Neuron (in vitro differentiated cells): ENCODE measurements at regions not wholly inside any gene's neighbourhood (a gene's known extent, or its start where the extent isn't known, plus 50 kb on each side); places are given as distances from the start of the nearest gene placed in this dataset.
"Not testable (repeated sequence)": the region's sequence is repeated elsewhere in the genome, so short reads cannot be mapped to it uniquely, and the experiment has no call there.

Experiments used
- H2AFZ ChIP-seq: one replicate; pipeline ENCODE4 v1.6.1; 2013; ENCODE audit warnings: low read depth, mild to moderate bottlenecking, inconsistent platforms, low read length, moderate library complexity
- H3K27me3 ChIP-seq: one replicate; pipeline ENCODE4 v1.6.1; 2013; ENCODE audit warnings: low read length; ENCODE audit not compliant: insufficient read depth
- H3K36me3 ChIP-seq: one replicate; pipeline ENCODE4 v1.6.1; 2013; ENCODE audit warnings: low read length; ENCODE audit not compliant: insufficient read depth
- H3K4me1 ChIP-seq: one replicate; pipeline ENCODE4 v1.6.1; 2013; ENCODE audit warnings: low read length; ENCODE audit not compliant: insufficient read depth
- H3K4me3 ChIP-seq: 2 replicates; pipeline ENCODE4 v1.5.1; 2013; ENCODE audit warnings: mild to moderate bottlenecking, low read length, moderate library complexity
- H3K9me3 ChIP-seq: one replicate; pipeline ENCODE4 v1.6.1; 2013; ENCODE audit warnings: low read length

DNA sequence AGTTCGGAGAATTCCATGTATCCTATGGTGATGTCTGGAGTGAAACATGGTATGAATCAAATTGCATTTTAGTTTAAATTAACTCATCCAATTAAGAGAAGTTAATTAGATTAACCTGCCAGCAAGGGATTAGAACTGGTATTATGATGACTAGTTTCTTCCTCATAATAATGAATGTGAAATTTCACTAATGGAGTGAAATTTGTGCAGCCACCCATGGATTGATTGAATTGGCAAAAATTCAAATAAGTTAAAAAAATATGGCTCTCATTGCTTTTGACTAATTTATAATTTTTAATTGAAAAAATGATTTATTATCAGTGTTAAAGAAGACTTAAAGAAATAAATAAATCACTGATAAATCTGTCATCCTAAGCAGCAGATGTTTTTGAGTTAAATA is 232.0 kb downstream of the KCNRG start:
- Histone ChIP-seq H2AFZ (no peak overlapping the region), H3K4me3 (no peak overlapping the region), H3K9me3 (no peaks in the 10 kb centered on the region), H3K4me1 (peaks cover 16% of the 10 kb centered on the region), H3K36me3 (no peaks in the 10 kb centered on the region), H3K27me3 (no peaks in the 10 kb centered on the region)

DNA sequence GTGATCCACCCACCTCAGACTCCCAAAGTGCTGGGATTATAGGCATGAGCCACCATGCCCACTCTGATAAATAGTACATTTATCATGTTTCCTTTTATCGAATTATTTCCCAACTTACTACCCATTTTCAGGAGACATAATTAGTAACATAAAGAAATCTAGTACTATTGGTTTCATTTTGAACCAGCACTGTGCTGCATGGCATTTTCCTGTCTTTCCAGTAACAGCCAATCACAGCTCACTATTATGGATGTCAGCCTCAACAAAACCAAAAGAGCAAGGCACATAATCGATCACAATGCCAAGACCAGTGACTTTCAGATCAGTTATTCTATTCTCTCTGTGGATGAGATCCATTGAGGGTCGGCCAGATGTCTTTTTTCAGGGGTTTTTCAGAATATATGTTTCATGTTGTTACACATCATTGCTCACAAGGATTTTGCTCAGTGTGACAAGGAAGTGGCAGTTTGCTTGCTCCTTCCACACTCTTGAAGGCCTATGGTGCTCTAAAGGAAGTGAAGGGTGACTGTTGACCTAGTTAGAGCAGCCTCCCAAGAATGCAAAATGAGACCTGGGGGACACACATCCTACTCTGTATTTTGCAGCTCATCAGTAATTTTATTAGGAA is 233.4 kb downstream of the KCNRG start:
- no peak overlapping the region for H3K4me3 ChIP-seq
- no peaks in the 10 kb centered on the region for H3K36me3 ChIP-seq
- peaks cover 16% of the 10 kb centered on the region for H3K4me1 ChIP-seq
- H3K9me3 ChIP-seq = no peaks in the 10 kb centered on the region
- no peaks in the 10 kb centered on the region for H3K27me3 ChIP-seq
- H2AFZ ChIP-seq = no peak overlapping the region

DNA sequence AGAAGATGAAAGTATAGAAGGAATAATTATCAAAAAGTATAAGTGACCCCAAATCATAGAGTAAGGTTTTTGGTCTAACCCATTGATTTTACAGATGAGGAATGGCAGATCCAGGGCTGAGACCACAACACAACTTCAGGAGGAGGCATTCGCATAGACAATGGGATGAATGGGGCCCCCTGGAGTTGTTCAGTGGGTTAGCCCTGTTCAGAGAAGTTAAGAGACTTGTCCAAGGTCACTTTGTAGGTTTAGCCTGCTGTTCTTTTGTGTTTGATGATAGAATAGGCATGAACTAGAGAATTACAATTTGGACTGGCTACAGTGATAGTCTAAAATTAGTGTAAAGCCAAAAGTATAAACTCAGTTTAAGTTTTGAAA is 233.9 kb downstream of the KCNRG start:
- no peak overlapping the region for H3K4me3 ChIP-seq
- no peaks in the 10 kb centered on the region for H3K27me3 ChIP-seq
- no peaks in the 10 kb centered on the region for H3K36me3 ChIP-seq
- no peak overlapping the region for H2AFZ ChIP-seq
- peaks cover 13% of the 10 kb centered on the region for H3K4me1 ChIP-seq
- no peaks in the 10 kb centered on the region for H3K9me3 ChIP-seq

DNA sequence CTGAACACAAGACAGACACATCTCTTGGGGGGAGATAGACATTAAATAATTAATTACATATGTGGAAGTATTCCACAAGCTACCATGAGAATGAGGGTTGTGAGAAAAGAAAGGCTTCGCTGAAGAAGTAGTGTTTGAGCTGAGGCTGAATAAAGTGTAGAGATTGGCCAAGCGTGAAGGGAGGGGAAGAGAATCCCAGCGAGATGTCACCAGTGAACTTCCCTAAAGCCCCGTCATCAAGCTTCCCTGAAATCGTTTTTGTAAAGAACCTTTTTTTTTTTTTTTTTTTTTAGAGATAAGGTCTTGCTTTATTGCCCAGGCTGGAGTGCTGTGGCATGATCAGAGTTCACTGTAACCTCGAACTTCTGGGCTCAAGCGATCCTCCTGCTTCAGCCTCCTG is 235.2 kb downstream of the KCNRG start:
- Histone ChIP-seq H3K4me1 (peaks cover 4% of the 10 kb centered on the region), H2AFZ (no peak overlapping the region), H3K27me3 (no peaks in the 10 kb centered on the region), H3K36me3 (no peaks in the 10 kb centered on the region), H3K9me3 (no peaks in the 10 kb centered on the region), H3K4me3 (no peak overlapping the region)

DNA sequence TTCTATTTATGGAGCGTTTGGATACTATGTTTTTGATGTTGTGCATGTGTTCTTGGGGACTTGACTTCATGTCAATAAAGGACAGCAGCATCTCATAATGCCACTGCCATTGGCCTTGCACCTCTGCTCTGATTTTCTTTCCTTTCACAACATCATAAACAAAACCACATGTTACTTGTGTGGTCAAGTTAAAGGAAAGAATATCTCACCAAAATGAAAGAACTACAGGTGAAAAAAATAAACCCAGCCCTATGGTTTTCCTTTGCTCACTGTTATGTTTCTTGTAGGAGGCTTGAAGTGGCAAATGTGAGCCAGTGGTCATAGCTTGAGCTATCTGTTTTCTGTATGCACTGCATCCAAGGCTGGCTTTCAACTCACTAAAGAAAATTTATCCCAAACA is 240.4 kb downstream of the KCNRG start:
- no peak overlapping the region for H3K4me3 ChIP-seq
- H3K27me3 ChIP-seq = no peaks in the 10 kb centered on the region
- H3K4me1 ChIP-seq = no peaks in the 10 kb centered on the region
- no peak overlapping the region for H2AFZ ChIP-seq
- H3K9me3 ChIP-seq = no peaks in the 10 kb centered on the region
- H3K36me3 ChIP-seq = no peaks in the 10 kb centered on the region

DNA sequence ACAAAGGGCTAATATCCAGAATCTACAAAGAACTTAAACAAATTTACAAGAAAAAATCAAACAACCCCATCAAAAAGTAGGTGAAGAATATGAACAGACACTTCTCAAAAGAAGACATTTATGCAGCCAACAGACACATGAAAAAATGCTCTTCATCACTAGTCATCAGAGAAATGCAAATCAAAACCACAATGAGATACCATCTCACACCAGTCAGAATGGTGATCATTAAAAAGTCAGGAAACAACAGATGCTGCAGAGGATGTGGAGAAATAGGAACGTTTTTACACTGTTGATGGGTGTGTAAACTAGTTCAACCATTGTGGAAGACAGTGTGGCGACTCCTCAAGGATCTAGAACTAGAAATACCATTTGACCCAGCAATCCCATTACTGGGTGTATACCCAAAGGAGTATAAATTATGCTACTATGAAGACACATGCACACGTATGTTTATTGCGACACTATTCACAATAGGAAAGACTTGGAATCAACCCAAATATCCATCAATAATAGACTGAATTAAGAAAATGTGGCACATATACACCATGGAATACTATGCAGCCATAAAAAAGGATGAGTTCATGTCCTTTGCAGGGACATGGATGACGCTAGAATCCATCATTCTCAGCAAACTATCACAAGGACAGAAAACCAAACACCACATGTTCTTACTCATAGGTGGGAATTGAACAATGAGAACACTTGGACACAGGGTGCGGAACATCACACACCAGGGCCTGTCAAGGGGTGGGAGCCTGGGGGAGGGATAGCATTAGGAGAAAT is 241.5 kb downstream of the KCNRG start:
- not testable (repeated sequence) for H3K27me3 ChIP-seq, H3K9me3 ChIP-seq, H3K4me1 ChIP-seq, H3K36me3 ChIP-seq, H3K4me3 ChIP-seq, H2AFZ ChIP-seq

DNA sequence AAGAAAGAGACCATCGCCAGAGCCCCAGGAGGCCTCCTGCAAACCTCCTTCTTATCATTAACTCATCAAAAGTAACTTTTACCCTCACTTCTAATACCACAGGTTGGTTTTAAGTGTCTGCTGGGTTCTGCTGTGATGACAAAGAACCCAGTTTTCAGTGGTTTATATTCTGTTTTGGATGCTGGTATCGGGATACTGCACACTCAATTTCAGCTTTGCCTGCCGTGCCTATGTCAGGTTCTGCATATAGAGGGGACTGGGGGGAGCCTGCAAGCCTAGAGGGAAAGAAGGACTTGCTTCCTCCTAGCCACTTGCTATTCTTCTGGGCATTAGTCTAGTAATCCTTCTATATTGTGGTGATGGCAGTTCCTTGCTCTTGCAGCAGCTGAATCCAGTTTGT is 242.4 kb downstream of the KCNRG start:
- Histone ChIP-seq H3K9me3 (no peaks in the 10 kb centered on the region), H2AFZ (no peak overlapping the region), H3K27me3 (no peaks in the 10 kb centered on the region), H3K4me1 (no peaks in the 10 kb centered on the region), H3K36me3 (no peaks in the 10 kb centered on the region), H3K4me3 (no peak overlapping the region)

DNA sequence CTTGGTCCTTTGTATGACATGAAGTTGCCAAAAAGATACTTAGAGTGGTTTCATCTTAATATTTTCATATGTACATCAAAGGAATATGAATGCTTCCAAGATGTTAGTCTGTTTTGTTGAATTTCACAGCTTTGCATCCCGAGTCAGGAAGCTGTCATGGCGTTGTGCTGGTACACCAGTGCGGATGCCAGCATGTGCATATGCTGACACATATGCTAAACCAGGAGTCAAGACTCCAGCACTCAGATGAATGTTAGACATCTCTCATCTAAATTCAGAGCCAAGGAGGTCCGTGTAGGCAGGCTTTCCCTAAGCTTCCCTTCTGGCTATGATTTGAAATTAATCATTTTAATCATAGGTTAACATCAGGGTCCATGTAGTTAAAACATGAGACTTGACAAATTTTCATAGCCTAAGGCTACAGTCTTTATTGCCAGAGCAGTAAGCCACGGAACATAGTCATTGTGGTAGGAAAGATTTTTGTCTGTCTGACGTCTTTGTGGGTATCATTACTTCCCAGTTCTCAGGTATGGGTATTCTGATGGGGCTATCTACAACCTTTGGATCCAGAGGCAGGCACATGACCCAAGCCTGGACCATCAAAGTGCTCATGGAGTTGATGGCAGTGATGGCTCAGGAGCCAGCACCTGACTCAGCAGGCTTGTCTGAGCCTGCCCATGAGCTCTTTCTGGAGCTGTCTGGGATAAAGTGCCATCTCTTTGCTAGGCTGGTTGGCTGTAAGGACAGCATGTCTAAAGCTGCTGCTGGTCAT is 246.1 kb downstream of the KCNRG start:
- H3K36me3 ChIP-seq = no peaks in the 10 kb centered on the region
- H2AFZ ChIP-seq = no peak overlapping the region
- no peaks in the 10 kb centered on the region for H3K27me3 ChIP-seq
- H3K9me3 ChIP-seq = no peaks in the 10 kb centered on the region
- no peaks in the 10 kb centered on the region for H3K4me1 ChIP-seq
- H3K4me3 ChIP-seq = no peak overlapping the region

DNA sequence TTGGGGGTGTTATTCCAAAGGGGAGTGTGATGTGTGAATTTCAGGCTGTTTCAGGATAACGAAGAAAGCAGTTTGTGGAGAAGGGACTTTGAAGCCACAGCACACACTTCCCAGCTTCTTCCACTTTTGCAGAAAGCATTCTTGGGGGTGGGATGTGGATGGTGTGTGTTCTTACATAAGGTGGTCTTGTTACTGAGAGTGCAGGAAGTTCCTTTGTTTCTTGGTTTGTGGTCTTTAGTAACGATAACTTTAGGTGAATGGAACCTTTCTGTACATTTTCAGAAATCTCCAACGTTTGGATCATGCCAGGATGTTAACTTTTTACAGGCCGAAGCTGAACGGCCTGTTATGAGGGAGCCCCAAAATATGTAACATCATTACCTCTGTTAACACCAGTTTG is 251.8 kb downstream of the KCNRG start:
- Histone ChIP-seq H2AFZ (no peak overlapping the region), H3K4me3 (no peak overlapping the region), H3K36me3 (no peaks in the 10 kb centered on the region), H3K9me3 (no peaks in the 10 kb centered on the region), H3K4me1 (no peaks in the 10 kb centered on the region), H3K27me3 (no peaks in the 10 kb centered on the region)

DNA sequence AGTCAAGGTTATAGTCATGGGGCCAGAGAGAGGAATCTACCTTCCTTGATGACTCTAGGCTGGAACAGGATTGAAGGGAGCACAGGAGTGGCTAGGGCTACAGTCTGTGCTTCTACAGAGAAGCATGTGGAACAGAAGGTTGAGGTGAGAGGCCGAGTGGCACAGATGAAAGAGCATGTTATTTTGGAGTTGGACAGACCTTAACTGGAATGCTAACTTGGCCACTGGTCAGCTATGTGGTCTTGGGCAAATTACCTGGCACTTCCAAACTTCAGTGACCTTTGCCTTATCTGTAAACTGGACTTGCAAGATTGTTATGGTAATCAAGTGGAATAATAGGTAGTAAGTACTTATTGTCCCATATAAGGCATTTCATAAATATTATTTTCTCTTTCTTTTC is 252.7 kb downstream of the KCNRG start:
- no peaks in the 10 kb centered on the region for H3K9me3 ChIP-seq
- no peaks in the 10 kb centered on the region for H3K4me1 ChIP-seq
- H3K27me3 ChIP-seq = no peaks in the 10 kb centered on the region
- H2AFZ ChIP-seq = no peak overlapping the region
- no peak overlapping the region for H3K4me3 ChIP-seq
- no peaks in the 10 kb centered on the region for H3K36me3 ChIP-seq

DNA sequence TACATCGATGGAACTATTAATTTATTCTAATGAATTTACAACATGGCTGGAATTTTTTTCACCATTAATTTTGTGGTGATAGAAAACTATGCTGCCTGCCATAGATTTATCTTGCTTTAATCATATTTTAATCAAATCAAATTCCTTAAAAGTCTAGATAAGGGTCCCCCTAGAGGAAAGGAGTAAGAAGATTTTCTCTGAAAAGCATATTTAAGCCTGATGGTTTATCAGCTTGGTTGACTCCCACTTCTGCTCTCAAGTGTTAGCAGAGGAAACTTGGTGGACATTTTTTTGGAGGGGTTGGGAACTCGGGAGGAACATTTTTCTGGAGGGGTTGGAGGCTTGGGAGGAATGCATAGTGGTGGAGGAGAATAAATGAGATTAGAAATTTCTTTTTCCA is 253.3 kb downstream of the KCNRG start:
- no peak overlapping the region for H3K4me3 ChIP-seq
- H2AFZ ChIP-seq = no peak overlapping the region
- no peaks in the 10 kb centered on the region for H3K27me3 ChIP-seq
- no peaks in the 10 kb centered on the region for H3K9me3 ChIP-seq
- H3K36me3 ChIP-seq = no peaks in the 10 kb centered on the region
- no peaks in the 10 kb centered on the region for H3K4me1 ChIP-seq

DNA sequence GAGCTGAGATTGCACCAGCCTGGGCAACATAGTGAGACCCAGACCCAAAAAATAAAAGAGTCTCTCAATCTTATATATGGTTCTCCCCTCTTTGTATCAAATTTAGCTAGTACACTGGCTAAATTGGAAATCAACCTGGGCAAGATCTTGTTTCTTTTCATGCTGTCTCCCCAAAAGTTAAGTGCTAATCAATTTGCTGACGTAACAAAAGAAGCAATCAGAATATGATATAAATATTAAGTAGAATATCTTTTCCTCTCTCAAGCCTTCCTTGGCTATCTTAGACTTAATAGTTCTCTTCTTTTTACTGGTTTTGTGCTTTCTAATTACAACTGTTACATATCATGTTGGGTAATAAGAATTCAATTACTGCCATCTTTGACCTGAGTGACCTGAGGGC is 258.9 kb downstream of the KCNRG start:
- H3K4me3 ChIP-seq = no peak overlapping the region
- H3K9me3 ChIP-seq = no peaks in the 10 kb centered on the region
- H3K27me3 ChIP-seq = no peaks in the 10 kb centered on the region
- no peaks in the 10 kb centered on the region for H3K4me1 ChIP-seq
- no peak overlapping the region for H2AFZ ChIP-seq
- no peaks in the 10 kb centered on the region for H3K36me3 ChIP-seq

DNA sequence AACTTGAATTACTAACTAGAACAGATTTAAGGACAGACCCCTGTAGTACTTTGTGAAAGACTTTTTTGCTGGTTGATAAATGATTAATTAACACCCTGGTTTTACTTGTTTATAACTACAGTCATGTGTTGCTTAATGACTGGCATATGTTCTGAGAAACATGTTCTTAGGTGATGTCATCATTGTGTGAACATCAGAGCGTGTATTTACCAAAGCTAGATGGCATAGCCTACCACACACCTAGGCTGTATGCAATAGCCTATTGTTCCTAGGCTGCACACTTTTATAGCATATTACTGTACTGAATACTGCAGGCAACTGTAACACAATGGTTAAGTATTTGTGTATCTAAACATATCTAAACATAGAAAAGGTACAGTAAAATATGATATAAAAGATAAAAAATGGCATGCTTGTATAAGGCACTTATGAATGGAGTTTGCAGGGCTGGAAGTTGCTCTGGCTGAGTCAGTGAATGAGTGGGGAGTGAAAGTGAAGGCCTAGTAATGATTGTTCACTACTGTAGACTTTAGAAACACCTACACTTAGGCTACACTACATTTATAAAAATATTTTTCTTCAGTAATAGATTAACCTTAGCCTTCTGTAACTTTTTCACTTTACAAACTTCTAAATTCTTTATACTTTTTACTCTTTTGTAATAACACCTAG is 260.3 kb downstream of the KCNRG start:
- Histone ChIP-seq H2AFZ (no peak overlapping the region), H3K4me1 (peaks cover 10% of the 10 kb centered on the region), H3K9me3 (no peaks in the 10 kb centered on the region), H3K27me3 (no peaks in the 10 kb centered on the region), H3K4me3 (no peak overlapping the region), H3K36me3 (no peaks in the 10 kb centered on the region)
